DMS 273 treated with DMSO at 0.1 percent for 48 hours (cell line): ENCODE measurements at regions not wholly inside any gene's neighbourhood (a gene's known extent, or its start where the extent isn't known, plus 50 kb on each side); places are given as distances from the start of the nearest gene placed in this dataset.

Source experiments
- DNase-seq: peaks from one replicate; lab custom pipeline; 2025; lab: John Stamatoyannopoulos, UW

- DNase-seq = no peak
These were observed 601.7 kb upstream of the CXADR start for GRCh38 chr21:16911166-16911607.

- DNase-seq = no peak
These were observed 600.8 kb upstream of the CXADR start for GRCh38 chr21:16912075-16912474.

GRCh38 chr21:16913010-16913409 is 599.8 kb upstream of the CXADR start:
- DNase-seq = no peak

DNA sequence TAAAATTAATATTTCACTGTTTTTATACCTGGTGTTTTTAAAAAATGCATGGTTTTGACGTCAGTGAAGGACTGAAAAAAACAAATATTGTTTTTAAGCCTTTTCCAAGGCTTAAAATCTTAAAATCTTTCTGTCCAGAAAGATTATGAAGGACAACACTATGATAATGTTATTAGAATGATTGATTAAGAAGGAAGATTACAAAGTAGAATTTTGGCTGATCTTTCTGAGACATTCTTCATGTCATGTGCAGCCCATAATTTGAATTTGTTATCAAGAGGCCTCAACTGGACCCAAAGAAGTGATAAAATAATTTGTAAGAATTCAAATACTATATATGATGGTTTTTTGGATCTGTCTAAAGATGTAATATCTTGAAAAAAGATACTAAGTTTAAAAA is 584.4 kb upstream of the CXADR start:
- DNase-seq = no peak

GRCh38 chr21:16932314-16932713 is 580.5 kb upstream of the CXADR start:
- no peak for DNase-seq

DNA sequence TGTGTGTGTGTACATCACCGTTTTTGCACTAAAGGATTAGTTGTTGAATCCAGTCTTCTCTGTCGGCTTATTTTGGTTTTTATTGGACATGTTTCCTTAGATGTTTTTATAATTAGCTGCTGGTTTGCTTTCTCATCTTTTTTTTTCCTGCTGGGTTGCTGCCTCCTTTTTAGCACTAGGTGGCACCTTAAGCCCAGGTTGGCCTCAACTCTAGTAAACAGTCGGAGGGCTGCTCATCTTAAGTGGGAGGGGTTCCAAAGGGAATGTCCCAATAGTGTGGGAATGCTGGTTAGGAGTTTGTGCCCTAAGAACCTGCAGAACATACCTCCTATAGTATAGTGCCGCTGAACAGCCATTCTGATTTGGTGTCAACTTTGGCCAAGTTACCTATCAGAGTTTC is 570.1 kb upstream of the CXADR start:
- DNase-seq = no peak

GRCh38 chr21:16943231-16943630 is 569.6 kb upstream of the CXADR start:
- no peak for DNase-seq

DNA sequence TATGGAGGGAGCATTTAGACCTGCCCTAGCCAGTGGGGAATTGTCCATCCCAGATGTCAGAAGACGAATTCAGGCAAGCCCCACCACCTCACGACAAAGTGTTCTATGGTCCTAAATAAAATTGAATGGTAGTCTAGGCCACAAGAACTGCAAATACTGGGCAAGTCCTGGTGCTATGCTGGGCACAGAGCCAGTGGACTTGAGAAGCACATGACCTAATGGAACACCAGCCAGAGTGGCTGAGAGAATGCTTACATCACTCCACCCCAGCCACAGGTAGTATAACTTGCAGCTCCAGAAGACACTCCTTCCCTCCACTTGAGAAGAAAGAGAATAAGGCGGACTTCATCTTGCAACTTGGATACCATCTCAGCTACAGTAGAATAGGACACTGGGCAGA is 567.3 kb upstream of the CXADR start:
- no peak for DNase-seq

DNA sequence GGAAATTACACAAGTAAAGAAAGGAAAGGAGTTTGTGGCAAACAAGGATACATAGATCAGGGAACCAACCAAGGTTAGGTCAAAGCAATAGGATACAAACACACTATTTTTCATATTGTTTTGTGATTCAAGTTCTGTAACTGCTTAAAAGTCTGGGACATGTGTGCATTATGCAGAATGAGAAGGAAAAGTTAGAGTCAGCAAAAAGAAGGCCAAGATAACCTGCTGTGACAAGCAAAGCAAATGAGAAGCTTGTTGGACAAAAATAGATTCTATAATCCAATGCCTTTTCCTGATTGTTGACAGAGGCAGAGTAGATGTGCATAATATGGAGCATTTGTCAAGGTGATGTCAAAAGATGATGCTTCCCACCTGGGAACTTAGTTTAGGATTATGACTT is 556.0 kb upstream of the CXADR start:
- DNase-seq = no peak

DNA sequence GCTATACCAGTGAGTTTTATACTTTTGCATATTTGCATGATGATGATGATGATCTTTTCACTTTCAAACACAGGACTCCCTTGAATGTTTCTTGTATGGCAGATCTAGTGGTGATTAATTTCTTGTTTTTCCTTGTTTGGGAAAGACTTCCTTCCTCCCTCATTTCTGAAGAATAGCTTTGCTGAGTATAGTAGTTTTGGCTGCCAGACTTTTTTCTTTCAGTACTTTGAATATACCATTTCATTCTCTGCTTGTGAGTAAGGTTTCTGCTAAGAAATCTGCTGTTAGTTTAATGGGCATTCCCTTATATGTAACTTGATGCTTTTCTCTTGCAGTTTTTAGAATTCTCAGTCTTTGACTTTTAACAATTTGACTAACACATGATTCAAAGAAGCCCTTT is 547.4 kb upstream of the CXADR start:
- no peak for DNase-seq

- no peak for DNase-seq
These were observed 544.4 kb upstream of the CXADR start for GRCh38 chr21:16968436-16968835.

DNA sequence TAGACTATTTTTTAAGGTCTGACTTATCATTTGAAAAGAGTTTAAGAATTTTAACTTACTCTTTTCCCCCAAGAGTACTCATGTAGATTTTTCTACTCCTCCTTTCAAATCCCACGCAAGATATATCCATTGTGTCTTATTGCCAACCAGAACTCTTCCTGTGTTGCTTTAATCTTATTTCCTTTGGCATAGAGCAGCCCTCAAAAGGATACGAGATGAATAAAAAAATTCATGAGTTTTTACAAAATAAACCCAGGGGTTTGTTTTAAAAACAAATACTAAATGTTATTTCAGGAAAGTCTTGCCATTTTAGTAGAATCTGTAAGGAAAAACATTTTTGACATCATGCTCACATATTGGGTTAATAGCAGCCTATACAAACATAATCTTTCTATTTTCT is 543.2 kb upstream of the CXADR start:
- no peak for DNase-seq

GRCh38 chr21:16974060-16974459 is 538.8 kb upstream of the CXADR start:
- DNase-seq = no peak

DNA sequence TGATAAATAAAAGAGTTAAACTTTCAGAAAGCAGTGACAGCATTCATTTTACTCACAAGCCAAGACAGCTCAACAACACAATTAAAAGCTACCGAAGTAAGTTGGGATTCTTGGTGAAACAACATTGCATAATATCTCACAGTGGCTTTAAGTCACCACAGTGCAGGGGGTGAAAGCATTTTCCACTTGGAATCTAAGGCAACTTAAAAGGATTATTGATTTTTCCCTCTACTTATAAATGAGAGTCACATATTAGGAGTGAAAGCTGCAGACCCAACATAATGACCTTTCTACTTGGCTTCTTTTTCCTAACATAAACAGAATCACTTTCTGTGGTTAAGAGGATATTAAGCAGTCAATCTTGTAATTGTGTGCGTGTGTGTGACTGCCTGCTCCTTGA is 536.6 kb upstream of the CXADR start:
- DNase-seq = no peak

DNA sequence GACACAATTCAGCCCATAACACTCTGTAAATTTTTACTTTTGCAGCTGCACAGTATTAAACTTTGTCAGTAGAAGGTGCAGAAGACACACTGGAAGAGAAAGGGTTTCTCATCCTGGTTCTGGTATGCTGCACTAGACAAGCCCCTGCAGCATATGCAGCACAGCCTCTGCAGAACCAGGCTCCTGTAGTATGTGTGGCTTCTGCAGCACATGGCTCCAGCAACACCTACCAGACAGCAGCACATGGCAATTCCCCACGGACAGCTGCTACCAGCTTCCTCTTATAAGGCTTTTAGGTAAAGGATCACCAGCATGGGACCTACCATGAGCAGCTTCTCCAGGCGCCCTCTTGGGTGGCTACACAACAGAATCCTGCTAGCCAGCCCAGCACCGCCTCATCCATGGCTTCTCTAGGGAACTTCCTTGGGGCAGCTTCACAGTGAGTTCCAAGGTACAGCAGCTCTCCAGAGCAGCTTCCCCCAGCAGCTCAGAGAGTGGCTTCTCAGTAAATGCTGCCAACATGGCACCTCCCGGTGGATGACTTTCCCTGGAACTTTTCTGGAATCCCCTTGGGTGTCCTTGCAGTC is 534.4 kb upstream of the CXADR start:
- no peak for DNase-seq

DNA sequence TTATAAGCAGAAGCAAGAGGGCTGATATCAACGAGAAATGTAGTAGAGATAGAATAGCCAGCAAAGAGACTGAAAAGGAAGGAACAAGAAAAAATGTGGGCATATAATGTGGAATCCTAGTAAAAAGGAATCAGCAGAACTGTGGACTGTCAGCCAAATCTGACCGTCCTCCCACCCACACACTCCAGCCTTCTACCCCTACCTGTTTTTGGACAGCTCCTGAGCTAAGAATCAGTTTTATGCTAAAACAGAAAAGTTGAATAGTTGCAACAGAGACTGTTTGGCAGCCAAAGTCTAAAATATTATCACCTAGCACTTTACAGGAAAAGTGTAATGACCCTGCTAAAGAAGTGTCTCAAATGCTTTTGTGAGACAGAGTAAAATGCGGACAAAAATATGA is 533.3 kb upstream of the CXADR start:
- DNase-seq = no peak

DNA sequence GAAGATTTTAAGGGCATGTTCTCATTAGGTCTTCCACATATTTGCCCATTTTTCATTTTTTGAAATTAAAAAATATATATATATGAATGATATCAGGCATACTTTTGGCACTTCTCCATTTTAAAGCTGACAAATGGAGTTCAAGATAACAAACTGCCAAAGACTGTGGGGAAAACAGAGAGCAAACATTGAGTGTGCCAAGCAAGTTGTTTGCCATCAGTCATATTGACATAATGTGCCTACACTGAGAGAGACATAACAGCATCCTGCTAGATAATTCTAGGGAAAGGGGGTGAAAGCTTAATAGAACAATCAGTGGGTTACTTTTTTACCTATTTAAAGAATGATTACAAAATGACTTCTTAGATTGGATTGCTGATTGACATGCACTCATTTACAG is 529.4 kb upstream of the CXADR start:
- DNase-seq = no peak

DNA sequence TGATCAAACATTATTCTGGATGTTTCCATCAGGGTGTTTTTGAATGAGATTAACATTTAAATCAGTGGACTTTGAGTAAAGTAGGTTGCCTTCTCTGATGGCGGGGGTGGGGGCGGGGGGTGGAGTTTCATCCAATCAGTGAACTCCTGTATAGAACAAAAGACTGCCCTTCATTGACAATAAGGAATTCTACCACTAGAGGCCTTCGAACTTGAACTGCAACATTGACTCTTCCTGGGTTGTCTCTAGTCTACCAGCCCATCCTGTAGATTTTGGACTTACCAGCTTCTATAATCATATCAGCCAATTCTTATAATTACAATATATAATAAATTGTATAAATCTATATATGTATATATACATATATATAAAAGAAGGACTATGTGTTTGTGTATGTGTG is 520.4 kb upstream of the CXADR start:
- no peak for DNase-seq

- no peak for DNase-seq
These were observed 519.3 kb upstream of the CXADR start for GRCh38 chr21:16993416-16994038.

- DNase-seq = no peak
These were observed 510.1 kb upstream of the CXADR start for GRCh38 chr21:17002594-17003257.

- DNase-seq = no peak
These were observed 509.6 kb upstream of the CXADR start for GRCh38 chr21:17003258-17003615.

GRCh38 chr21:17003763-17004373 is 509.0 kb upstream of the CXADR start:
- no peak for DNase-seq

GRCh38 chr21:17032141-17032655 is 480.6 kb upstream of the CXADR start:
- DNase-seq = no peak
